Mesenchymal stem cell (in vitro differentiated cells and primary cell): ENCODE measurements at regions not wholly inside any gene's neighbourhood (a gene's known extent, or its start where the extent isn't known, plus 50 kb on each side); places are given as distances from the start of the nearest gene placed in this dataset.

Source experiments
- DNase-seq: peaks from one replicate; pipeline ENCODE4 v3.0.0-alpha.2; 2013
- H2AFZ ChIP-seq: one replicate; pipeline ENCODE4 v1.6.1; 2013; ENCODE audit warnings: low read depth, mild to moderate bottlenecking, control low read depth, inconsistent platforms, low read length, moderate library complexity
- H2AK5ac ChIP-seq: 2 replicates; pipeline ENCODE4 v1.6.1; 2013; ENCODE audit warnings: low read length, moderate library complexity, mild to moderate bottlenecking, inconsistent platforms; ENCODE audit not compliant: severe bottlenecking
- H2BK120ac ChIP-seq: one replicate; pipeline ENCODE4 v1.6.1; 2013; ENCODE audit warnings: low read depth, mild to moderate bottlenecking, inconsistent platforms, low read length, moderate library complexity
- H2BK12ac ChIP-seq, 2 experiments: one replicate each; pipeline ENCODE4 v1.6.1; 2013; ENCODE audit warnings: inconsistent platforms in 2 of 2, low read length in 2 of 2, mild to moderate bottlenecking in 2 of 2, moderate library complexity in 2 of 2, control low read depth in 1 of 2
- H2BK15ac ChIP-seq: one replicate; pipeline ENCODE4 v1.6.1; 2013; ENCODE audit warnings: mild to moderate bottlenecking, low read depth, inconsistent platforms; ENCODE audit not compliant: poor library complexity, severe bottlenecking
- H2BK5ac ChIP-seq: 2 replicates; pipeline ENCODE4 v1.6.1; 2013; ENCODE audit warnings: low read depth, mild to moderate bottlenecking, low read length, control low read depth, inconsistent platforms; ENCODE audit not compliant: poor library complexity, severe bottlenecking
- H3K14ac ChIP-seq, 2 experiments: one replicate each; pipeline ENCODE4 v1.6.1; 2013; ENCODE audit warnings: inconsistent platforms in 2 of 2, low read length in 2 of 2, control low read depth in 1 of 2, mild to moderate bottlenecking in 1 of 2, moderate library complexity in 1 of 2
- H3K18ac ChIP-seq, 2 experiments: one replicate each; pipeline ENCODE4 v1.6.1; 2013; ENCODE audit warnings: inconsistent platforms in 2 of 2, low read length in 2 of 2, control low read depth in 1 of 2, low read depth in 1 of 2, mild to moderate bottlenecking in 1 of 2
- H3K23ac ChIP-seq, 2 experiments: one replicate each; pipeline ENCODE4 v1.6.1; 2013; ENCODE audit warnings: inconsistent platforms in 2 of 2, low read length in 2 of 2, mild to moderate bottlenecking in 2 of 2, moderate library complexity in 2 of 2, control low read depth in 1 of 2
- H3K27ac ChIP-seq: 2 replicates; pipeline ENCODE4 v1.5.1; 2013; ENCODE audit warnings: mild to moderate bottlenecking, moderate library complexity, low read length, control low read depth, inconsistent platforms; ENCODE audit not compliant: poor library complexity, severe bottlenecking
- H3K27me3 ChIP-seq, 2 experiments: 2 replicates each; pipeline versions ENCODE4 v1.6.1 to v1.7.0; 2013; ENCODE audit warnings: low read length in 2 of 2, mild to moderate bottlenecking in 2 of 2, moderate library complexity in 2 of 2, control low read depth in 1 of 2, inconsistent platforms in 1 of 2; ENCODE audit not compliant: control insufficient read depth in 1 of 2, insufficient read depth in 1 of 2
- H3K36me3 ChIP-seq, 2 experiments: 2 replicates each; pipeline versions ENCODE4 v1.6.1 to v1.7.0; 2013; ENCODE audit warnings: low read length in 2 of 2, control low read depth in 1 of 2, inconsistent platforms in 1 of 2, low read depth in 1 of 2, mild to moderate bottlenecking in 1 of 2; ENCODE audit not compliant: insufficient read depth in 2 of 2, control insufficient read depth in 1 of 2
- H3K4ac ChIP-seq, 2 experiments: one replicate each; pipeline ENCODE4 v1.6.1; 2013; ENCODE audit warnings: inconsistent platforms in 2 of 2, low read length in 2 of 2, mild to moderate bottlenecking in 2 of 2, moderate library complexity in 2 of 2, control low read depth in 1 of 2, low read depth in 1 of 2
- H3K4me1 ChIP-seq: 2 replicates; pipeline ENCODE4 v1.6.1; 2013; ENCODE audit warnings: low read depth, low read length, control low read depth; ENCODE audit not compliant: control insufficient read depth, insufficient read depth
- H3K4me2 ChIP-seq: 2 replicates; pipeline ENCODE4 v1.6.1; 2013; ENCODE audit warnings: low read length, mild to moderate bottlenecking, inconsistent platforms; ENCODE audit not compliant: poor library complexity, severe bottlenecking
- H3K4me3 ChIP-seq, 2 experiments: 2 replicates each; pipeline versions ENCODE4 v1.5.1 to v1.7.0; 2013; ENCODE audit warnings: low read length in 2 of 2, mild to moderate bottlenecking in 2 of 2, control low read depth in 1 of 2, low read depth in 1 of 2; ENCODE audit not compliant: insufficient read depth in 1 of 2
- H3K79me1 ChIP-seq: replicated peaks from 2 replicates; pipeline ENCODE4 v1.6.1; 2013; ENCODE audit warnings: mild to moderate bottlenecking, control low read depth, low read length, inconsistent platforms; ENCODE audit not compliant: poor library complexity, severe bottlenecking
- H3K9ac ChIP-seq: 2 replicates; pipeline ENCODE4 v1.7.0; 2013; ENCODE audit warnings: mild to moderate bottlenecking, low read length, moderate library complexity
- H3K9me3 ChIP-seq: 2 replicates; pipeline ENCODE4 v1.7.0; 2013; ENCODE audit warnings: mild to moderate bottlenecking, low read length; ENCODE audit not compliant: control insufficient read depth
- H4K8ac ChIP-seq: one replicate; pipeline ENCODE4 v1.6.1; 2013; ENCODE audit warnings: inconsistent platforms, mild to moderate bottlenecking, low read length, moderate library complexity
- H4K91ac ChIP-seq: one replicate; pipeline ENCODE4 v1.6.1; 2013; ENCODE audit warnings: mild to moderate bottlenecking, low read length, inconsistent platforms
- WGBS: methylation state at CpG from one replicate; pipeline ENCODE4 v1.1.7; 2013; ENCODE audit warnings: mixed read lengths; 5-methylcytosine and 5-hydroxymethylcytosine counted together

DNA sequence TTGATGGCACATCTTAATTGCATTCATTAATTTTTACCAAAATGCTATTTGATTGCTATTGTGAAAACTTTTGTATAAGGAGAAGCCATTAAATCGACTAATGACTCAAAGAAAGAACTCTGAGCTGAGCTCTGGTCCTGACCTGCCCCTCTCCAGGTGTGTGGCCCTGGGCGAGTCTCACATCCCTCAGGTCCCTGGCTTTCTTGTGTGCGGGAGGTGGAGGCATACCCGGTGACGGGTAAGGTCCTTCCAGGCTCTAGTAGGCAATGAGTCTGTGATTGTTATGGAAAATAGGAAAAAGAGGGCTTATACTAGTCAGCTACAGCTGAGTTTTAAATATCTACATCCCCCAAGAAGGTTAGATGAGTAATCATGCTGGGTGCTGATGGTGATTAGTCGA is 248.1 kb downstream of the GATA3 start:
- Histone ChIP-seq H3K4ac (no peak overlapping the region), H2BK120ac (no peak overlapping the region), H3K23ac (no peak overlapping the region), H2BK12ac (no peak overlapping the region), H2AFZ (no peak overlapping the region), H2AK5ac (no peak overlapping the region), H3K4me3 (no peak overlapping the region), H3K9ac (no peak overlapping the region), H2BK5ac (no peak overlapping the region), H3K79me1 (no peaks in the 10 kb centered on the region), H3K9me3 (no peaks in the 10 kb centered on the region), H3K27me3 (peaks cover 0 to 7% of the 10 kb centered on the region in 2 experiments), H4K8ac (no peak overlapping the region), H3K18ac (no peak overlapping the region), H2BK15ac (no peak overlapping the region), H3K27ac (no peak overlapping the region), H3K4me1 (no peaks in the 10 kb centered on the region), H4K91ac (no peak overlapping the region), H3K14ac (no peak overlapping the region), H3K4me2 (no peak overlapping the region), H3K36me3 (no peaks in the 10 kb centered on the region)
- WGBS = 71% methylated on average over 6 of the region's 6 CpGs
- no peak for DNase-seq

- Histone ChIP-seq H4K91ac (no peak overlapping the region), H3K27ac (no peak overlapping the region), H3K79me1 (no peaks in the 10 kb centered on the region), H2BK15ac (no peak overlapping the region), H3K14ac (no peak overlapping the region), H3K27me3 (no peaks in the 10 kb centered on the region), H3K4me2 (no peak overlapping the region), H3K36me3 (no peaks in the 10 kb centered on the region), H2AFZ (no peak overlapping the region), H3K4me1 (no peaks in the 10 kb centered on the region), H2BK12ac (no peak overlapping the region), H3K4me3 (no peak overlapping the region), H3K18ac (no peak overlapping the region), H2BK120ac (no peak overlapping the region), H3K4ac (no peak overlapping the region), H2BK5ac (no peak overlapping the region), H4K8ac (no peak overlapping the region), H3K9ac (no peak overlapping the region), H3K9me3 (no peaks in the 10 kb centered on the region), H3K23ac (no peak overlapping the region), H2AK5ac (no peak overlapping the region)
- WGBS = 88% methylated on average over 9 of the region's 10 CpGs
- no peak for DNase-seq
Measured at GRCh38 chr10:8304861-8305260, 250.4 kb downstream of the GATA3 start.

- Histone ChIP-seq H3K14ac (peak overlapping the region in 1 of 2 experiments; percentile 48), H3K23ac (no peak overlapping the region), H2BK120ac (no peak overlapping the region), H2BK12ac (no peak overlapping the region), H4K8ac (no peak overlapping the region), H3K27ac (no peak overlapping the region), H3K27me3 (no peaks in the 10 kb centered on the region), H3K4ac (no peak overlapping the region), H2AFZ (no peak overlapping the region), H2BK5ac (no peak overlapping the region), H3K4me2 (no peak overlapping the region), H3K9me3 (no peaks in the 10 kb centered on the region), H3K9ac (no peak overlapping the region), H3K36me3 (no peaks in the 10 kb centered on the region), H3K4me3 (no peak overlapping the region), H4K91ac (no peak overlapping the region), H3K79me1 (no peaks in the 10 kb centered on the region), H3K18ac (no peak overlapping the region), H2BK15ac (no peak overlapping the region), H3K4me1 (no peaks in the 10 kb centered on the region), H2AK5ac (no peak overlapping the region)
- DNase-seq = peak; percentile 12
- 77% methylated on average over 7 of the region's 9 CpGs for WGBS
Measured at GRCh38 chr10:8305876-8306652, 251.6 kb downstream of the GATA3 start.

DNA sequence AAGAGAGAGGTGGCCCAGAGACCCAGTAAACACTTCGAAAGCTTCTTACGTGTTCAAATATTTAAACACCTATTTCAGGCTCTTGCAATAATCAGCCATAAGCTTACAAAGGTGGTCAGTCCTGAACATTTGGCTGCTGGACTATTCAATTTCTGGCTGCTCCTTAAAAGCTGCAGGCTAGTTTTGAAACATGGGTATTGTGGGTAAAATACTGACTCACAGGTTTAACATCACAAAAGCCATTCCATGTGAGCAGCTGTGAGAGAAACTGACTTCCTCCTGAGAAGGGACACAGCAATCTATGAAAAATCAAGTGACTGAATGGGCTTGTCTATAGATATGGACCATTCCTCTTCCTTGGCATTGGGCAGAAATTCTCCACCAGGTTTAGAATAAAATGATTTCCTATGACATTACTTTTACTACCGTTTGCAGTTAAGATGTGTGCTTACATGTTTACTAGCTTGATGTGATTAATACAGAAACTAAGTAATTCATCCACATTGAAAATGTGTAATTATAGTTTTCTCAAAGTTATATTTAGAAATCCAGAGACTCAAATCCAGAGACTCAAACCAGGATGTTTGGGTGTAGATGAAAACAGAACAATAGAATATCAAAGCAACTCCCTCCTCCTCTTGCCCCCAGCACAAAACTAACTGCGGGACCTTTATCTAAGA is 252.3 kb downstream of the GATA3 start:
- no peak overlapping the region for H2AFZ ChIP-seq
- no peak overlapping the region for H3K4ac ChIP-seq
- H2BK15ac ChIP-seq = no peak overlapping the region
- no peak overlapping the region for H3K23ac ChIP-seq
- no peaks in the 10 kb centered on the region for H3K4me1 ChIP-seq
- H3K4me3 ChIP-seq = no peak overlapping the region
- H2BK120ac ChIP-seq = no peak overlapping the region
- no peaks in the 10 kb centered on the region for H3K9me3 ChIP-seq
- no peak overlapping the region for H2BK5ac ChIP-seq
- H3K4me2 ChIP-seq = no peak overlapping the region
- no peaks in the 10 kb centered on the region for H3K36me3 ChIP-seq
- H3K9ac ChIP-seq = no peak overlapping the region
- no peak overlapping the region for H3K18ac ChIP-seq
- H3K27me3 ChIP-seq = no peaks in the 10 kb centered on the region
- no peak overlapping the region for H2BK12ac ChIP-seq
- WGBS = 94% methylated on average over 2 of the region's 4 CpGs
- no peak overlapping the region for H2AK5ac ChIP-seq
- H3K27ac ChIP-seq = no peak overlapping the region
- H3K14ac ChIP-seq = no peak overlapping the region
- H3K79me1 ChIP-seq = no peaks in the 10 kb centered on the region
- DNase-seq = peak; percentile 6
- no peak overlapping the region for H4K8ac ChIP-seq
- no peak overlapping the region for H4K91ac ChIP-seq
